NCI-H2171 treated with DMSO at 0.1 percent for 48 hours (cell line): ENCODE measurements at regions not wholly inside any gene's neighbourhood (a gene's known extent, or its start where the extent isn't known, plus 50 kb on each side); places are given as distances from the start of the nearest gene placed in this dataset.
"Not testable (repeated sequence)": the region's sequence is repeated elsewhere in the genome, so short reads cannot be mapped to it uniquely, and the experiment has no call there.

Source experiments
- DNase-seq: peaks from one replicate; lab custom pipeline; 2025; lab: John Stamatoyannopoulos, UW

- DNase-seq = not testable (repeated sequence)
Observed at GRCh38 chr2:181737302-181737701, 57.0 kb upstream of the NEUROD1 start.

DNA sequence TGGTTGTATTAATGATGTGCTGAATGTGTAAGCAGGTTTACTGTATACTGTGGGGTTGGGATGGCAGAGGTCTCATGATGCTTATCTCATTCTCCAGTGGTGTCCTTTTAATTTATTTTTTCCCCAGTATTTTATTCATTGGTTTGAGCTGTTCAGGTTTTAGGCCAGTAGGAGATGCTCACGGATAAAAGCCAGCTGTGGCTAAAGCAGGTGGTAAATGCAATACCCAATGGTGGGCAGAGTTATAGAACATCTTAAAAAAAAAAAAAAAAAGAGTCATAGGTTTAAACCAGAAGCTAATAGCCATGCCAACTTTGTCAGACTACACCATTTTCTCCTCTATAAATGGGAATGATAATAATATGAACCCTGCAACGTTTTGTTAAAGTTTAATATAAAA is 57.8 kb upstream of the NEUROD1 start:
- peak; percentile 5 for DNase-seq

- DNase-seq = no peak
Observed at GRCh38 chr2:181738563-181738962, 58.2 kb upstream of the NEUROD1 start.

DNA sequence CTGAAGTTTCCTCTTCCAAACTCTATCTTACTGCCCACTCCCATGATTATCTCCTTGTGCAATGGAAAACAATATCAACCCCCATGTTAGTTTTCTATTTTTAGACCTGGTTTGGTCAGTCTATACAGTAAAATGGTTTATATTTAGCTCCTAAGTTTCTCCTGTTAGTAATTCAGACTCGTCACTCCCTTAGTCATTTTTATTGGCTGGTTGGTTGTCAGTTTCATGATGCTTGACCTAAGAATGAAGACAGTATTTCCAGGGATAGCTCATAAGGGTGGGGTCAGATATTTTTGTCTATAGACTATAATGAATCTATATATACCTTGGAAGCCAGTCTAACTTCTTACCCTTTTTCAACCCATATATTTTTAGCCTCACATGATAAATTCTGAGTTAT is 61.4 kb upstream of the NEUROD1 start:
- no peak for DNase-seq

DNA sequence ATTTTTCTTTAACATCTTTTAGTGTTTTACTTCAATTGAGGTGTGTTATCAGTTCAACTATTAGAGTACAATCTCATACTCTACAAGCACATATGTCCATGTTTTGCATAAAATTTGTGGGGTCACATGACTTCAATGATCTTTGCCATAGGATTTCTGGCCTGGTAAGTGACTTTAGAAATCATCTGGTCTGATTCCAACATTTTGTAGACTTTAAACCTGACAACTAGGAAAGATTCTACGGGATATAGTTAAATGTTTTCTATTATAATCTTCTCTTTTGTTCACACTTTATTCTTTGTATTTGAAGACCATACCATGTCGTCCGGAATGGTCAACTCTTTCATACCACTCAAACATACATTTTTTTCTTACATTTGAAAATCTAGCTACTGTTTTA is 62.0 kb upstream of the NEUROD1 start:
- no peak for DNase-seq

- peak; percentile 51 for DNase-seq
Observed at GRCh38 chr2:181742922-181743722, 62.8 kb upstream of the NEUROD1 start.

DNA sequence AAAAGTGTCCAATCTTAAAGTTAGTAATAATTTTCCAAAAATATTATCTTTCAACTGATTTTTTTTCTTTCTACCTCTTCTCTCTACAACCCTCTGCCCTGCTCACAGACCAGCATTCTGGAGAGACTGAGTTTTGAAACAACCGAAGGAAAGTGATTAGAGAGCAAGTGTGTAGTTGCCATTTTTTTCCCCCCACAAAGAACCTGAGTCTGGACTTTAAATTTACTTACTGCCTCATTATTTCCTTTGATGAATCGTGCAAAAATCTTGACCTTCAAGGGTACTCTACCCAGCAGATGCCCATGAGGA is 63.4 kb upstream of the NEUROD1 start:
- DNase-seq = no peak

GRCh38 chr2:181745796-181746540 is 65.7 kb upstream of the NEUROD1 start:
- no peak for DNase-seq

DNA sequence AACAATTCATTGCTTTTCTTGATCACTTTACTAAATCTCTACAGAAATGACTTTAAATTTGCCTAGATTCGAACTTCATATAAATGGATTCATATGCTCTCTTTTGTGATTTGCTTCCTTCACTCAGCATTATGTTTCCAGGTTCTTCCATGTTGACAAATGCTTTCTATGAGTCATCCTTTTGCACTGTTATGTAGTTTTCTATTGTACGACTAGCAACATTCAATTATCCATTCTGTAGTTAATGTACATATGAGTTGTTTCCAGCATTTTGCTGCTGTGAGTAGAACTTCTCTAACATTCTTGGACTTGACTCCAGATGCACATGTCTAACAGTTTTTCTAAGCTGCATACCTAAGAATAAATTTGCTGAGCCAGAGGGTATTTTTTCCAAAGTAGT is 66.5 kb upstream of the NEUROD1 start:
- no peak for DNase-seq

- no peak for DNase-seq
Observed at GRCh38 chr2:181750305-181750704, 70.0 kb upstream of the NEUROD1 start.

- no peak for DNase-seq
Observed at GRCh38 chr2:181751266-181752030, 71.1 kb upstream of the NEUROD1 start.

GRCh38 chr2:181752301-181752700 is 72.0 kb upstream of the NEUROD1 start:
- DNase-seq = no peak

DNA sequence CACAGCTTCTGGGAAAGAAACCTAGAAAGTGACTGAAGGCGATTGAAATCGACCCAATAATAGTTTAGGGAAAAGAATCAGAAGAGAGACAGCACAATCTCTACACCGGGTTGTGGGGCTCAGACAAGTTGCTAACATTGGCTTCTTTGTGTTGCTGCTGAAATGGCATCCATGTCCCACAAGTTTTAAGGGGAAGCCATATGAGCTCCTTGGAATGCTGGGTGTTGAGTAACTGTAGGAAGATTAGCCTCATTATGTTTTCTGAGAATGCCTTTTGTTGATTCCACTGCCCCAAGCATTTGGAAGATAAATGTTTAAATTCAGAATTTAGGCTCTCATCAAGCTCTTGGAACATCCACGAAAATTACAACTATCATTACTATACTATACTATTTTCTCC is 73.4 kb upstream of the NEUROD1 start:
- DNase-seq = no peak

DNA sequence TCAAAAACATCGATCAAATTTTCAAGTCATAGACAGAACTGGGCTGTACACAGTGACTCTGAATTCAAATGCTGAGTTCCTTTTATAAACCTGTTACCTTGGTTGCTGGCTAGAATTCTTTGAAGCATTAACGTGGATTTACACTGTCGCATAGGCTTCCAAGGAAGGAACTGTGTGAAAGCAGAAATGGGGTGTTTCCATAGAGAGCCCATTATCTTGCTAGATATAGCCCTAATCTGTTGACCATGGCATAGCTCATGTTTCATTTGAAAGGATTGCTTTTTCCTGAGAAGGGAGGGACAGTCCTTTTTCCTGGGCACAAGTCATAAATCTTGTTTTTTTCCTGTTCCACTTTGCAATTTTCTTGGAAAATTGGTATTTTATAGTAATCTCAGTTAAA is 73.8 kb upstream of the NEUROD1 start:
- DNase-seq = no peak

DNA sequence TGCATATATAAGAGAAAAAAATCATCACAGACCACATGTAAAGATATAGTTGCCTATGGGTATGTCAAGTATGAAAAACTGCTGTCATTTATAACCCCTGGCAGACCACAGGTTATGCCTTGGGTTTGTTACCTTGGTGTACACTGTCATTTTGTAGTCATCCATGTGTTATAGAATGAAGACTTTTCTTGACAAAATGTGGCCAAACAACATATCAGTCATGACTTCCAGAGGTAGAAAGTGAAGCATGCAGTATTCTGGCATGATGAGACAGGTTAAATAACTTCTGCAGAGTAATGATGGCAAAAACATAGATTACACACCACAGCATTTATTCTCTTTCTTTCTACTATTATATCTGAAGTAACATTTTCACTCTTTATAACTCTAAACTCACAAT is 74.9 kb upstream of the NEUROD1 start:
- no peak for DNase-seq

GRCh38 chr2:181760521-181760920 is 80.2 kb upstream of the NEUROD1 start:
- no peak for DNase-seq

DNA sequence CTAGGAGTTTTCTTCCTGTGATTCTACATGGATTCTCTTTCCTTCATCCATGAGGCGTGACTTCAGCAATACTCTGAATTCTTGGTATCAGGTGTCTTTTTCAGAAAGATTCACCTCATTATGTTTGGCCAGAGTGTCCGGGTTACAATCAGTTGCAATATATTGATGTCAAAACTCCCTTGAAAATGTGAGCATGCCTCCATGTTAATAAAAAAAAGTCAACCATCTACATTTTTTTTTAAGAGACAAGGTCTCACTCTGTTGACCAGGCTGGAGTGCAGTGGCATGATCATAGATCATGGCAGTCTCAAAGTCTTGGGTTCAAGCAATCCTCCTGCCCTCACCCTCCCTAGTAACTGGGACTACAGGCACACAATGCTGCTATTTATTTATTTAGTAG is 80.9 kb upstream of the NEUROD1 start:
- DNase-seq = no peak

DNA sequence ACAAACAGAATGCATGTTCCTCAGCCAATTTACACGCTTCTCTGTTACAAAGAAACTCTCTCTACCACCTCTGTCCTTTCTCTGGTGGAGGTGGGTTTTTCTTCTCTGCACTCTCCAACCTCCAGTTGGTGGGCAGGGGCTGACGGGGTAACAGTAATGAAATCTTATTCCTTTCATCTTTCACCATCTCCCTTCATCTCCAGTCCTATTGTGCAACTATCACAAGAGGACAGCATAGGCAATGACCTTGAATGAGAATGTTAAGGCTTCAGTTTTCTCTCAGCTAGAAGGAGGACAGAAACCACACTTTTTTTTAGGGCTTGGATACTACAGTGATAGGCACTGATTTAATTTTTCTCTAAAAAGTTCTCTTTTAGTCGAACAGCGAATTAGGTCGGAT is 81.7 kb upstream of the NEUROD1 start:
- DNase-seq = no peak

DNA sequence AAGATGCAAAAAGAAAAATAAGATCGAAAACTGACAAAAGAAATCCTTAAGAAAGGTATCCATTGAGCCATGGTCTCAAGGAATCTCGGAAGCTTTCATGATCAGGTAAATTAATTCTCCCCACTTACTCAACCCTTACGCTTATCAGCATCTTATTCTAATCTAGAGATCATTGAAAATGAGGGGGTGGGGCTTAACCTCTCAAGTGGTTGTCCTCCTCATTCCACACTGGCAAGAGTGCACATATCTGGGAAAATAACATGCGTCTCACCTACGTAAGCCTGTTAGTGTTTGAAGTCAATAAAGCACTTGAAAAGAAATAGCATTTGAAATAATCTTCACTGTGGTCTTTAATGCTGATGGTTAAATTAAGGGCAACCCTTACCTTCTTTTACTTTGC is 82.5 kb upstream of the NEUROD1 start:
- no peak for DNase-seq

DNA sequence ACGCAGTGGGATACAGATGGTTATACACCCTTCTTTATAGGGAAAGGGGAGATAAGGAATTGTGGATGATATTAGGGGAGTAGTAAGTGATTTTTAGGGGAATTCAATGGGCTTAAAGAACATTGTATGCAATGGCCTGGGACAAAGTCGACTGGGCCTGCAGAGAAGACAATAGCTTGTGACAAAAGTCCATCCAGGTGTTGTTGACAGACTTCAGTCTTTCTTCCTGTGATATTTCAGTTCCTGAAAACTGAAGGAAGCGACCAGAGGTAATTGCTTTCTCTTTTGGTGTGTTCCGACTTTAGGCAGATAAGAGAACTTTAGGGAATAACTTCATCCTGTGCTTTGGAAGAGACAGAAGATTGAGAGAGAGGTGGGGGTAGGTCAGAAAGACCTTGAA is 83.1 kb upstream of the NEUROD1 start:
- no peak for DNase-seq

DNA sequence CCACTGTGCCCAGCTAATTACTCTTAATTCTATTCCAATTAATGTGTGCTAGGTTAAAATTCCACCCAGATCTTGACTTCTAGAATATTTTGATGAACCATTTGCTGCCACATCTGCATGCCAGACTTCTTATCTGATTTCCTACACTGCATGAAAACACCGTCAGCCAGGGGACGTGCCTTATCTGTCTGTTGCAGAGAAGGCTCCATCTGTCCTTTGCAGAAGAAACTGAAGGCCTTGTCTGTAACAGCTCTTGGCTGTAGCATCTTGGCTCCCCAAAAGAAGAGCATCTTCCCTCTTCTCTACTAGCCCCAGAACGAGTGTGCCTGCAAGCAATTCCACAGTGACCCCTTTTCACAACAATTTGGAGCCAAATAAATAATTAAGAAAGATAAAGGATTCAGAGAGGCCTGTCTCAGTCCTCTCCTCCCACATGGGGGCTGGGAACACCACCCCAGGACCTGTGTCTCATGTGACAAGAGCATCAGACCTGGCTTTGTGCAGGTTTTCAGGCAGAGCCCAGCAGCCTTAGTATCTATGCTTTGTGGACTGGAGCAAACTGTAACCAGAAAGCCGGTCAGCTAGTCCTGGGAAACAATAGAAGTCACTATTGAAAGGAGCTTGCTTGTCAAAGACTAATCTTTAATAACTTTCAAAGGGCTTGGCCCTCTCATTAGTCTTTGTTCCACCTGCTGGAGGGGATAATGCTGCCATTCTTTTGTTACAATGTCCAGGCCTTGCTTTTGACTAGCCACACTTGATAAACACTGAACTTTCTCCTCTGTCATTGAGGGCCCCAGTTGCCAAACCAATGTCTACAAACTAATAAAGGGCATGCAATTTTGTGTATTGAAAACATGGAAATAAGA is 84.0 kb upstream of the NEUROD1 start:
- DNase-seq = no peak

- no peak for DNase-seq
Observed at GRCh38 chr2:181766129-181766528, 85.8 kb upstream of the NEUROD1 start.
